HCEC 1CT (cell line): ENCODE measurements at regions not wholly inside any gene's neighbourhood (a gene's known extent, or its start where the extent isn't known, plus 50 kb on each side); places are given as distances from the start of the nearest gene placed in this dataset.
A peak's percentile ranks its signal among the peaks of the same experiment; 100 is the strongest.

Source experiments
- DNase-seq: peaks from one replicate; pipeline ENCODE4 v3.0.0-alpha.2; 2017

DNA sequence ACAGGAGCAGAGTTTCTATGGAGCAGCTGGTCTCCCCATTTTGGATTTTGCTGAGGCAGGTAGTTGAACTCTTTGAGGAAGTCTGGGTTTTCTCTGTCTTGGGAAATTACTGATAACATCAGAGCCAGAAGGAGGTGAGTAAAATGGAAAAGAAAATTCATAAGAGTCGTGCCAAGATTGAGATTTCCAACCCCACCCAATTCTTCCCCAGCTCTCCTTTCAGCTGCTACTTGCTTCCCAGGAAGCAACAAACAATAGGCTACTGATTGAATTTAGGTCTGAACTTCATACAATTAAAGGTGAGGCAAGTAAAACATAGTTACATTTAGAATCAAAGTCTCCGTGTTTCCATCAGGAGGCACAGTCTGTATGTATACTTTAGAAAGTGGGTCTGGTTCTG, 54.6 kb upstream of the EOLA2 start:
- no peak for DNase-seq

GRCh38 chrX:149993989-149994388, 55.7 kb upstream of the EOLA2 start:
- no peak for DNase-seq

DNA sequence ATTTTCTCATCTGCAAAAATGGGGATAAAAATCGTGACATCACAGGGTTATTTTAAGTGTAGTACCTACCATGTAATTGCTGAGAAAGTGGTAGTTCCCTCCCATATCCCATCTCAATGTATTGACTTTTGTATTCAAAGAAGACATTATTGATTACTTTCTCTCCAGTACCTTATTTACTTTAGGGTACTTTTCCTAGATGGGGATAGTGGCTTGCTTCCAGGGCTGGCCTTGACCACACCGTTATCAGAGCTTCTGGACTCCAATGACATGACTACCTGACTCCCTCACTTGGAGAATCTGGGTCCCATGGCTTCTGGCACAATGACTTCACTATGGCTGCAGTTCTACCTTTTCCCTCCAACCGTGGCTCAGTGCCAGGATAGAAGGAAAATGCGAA, 58.2 kb upstream of the EOLA2 start:
- no peak for DNase-seq

- DNase-seq, result no peak
These were observed 66.7 kb upstream of the EOLA2 start for GRCh38 chrX:150005027-150005426.

DNA sequence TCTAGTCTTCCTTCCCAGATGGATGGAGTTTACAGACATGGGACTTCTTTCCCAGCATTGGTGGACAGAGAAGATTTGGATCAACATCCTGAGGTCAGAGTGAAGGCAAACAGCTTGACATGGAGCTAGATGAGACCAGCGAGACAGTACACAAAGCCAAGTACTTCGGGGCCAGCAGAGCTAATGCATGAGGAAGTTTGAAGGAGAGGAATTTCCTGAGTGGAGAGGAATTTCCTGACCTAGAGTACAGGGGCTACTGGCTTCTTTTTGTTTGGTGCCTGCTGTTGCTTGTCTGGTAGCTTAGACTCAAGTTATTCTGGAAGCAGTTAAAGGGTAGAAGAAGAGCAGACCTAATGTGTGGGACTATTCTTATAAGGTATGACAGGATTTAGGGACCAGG, 69.1 kb upstream of the EOLA2 start:
- DNase-seq, result no peak

DNA sequence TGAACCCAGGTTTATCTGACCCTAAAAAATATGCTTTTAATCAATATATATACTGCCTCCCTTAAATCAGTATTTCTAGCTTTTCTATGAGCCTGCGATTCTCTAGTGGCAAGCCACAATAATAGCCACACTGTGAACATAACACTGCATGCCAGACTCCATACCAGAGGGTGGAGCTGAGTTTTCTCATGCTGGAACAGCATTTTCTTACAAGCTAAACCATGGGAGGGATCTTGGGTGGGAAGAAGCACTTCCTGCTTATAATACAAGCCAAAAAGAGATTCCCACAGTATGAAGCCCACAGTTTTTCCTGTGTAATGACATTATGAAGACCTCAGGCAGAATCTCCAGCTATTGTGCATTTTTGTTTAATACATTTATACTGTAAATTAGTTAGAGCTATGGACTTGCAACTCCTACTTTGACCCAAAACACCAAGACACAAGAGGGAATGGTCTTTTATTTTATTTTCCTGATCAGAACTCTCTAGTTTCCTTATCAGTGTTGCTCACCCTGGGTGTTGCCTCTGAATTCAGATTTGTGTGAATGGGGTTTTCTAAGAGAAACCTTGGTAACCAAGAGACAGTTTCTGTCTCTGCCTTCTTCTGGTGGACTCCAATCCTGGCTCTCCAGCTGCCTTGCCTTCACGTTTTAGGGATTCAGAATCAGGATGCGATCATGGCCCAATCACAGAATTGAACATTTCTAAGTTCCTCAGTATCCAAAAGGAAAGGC, 74.5 kb upstream of the EOLA2 start:
- no peak for DNase-seq

GRCh38 chrX:150014525-150014924, 76.2 kb upstream of the EOLA2 start:
- no peak for DNase-seq

DNA sequence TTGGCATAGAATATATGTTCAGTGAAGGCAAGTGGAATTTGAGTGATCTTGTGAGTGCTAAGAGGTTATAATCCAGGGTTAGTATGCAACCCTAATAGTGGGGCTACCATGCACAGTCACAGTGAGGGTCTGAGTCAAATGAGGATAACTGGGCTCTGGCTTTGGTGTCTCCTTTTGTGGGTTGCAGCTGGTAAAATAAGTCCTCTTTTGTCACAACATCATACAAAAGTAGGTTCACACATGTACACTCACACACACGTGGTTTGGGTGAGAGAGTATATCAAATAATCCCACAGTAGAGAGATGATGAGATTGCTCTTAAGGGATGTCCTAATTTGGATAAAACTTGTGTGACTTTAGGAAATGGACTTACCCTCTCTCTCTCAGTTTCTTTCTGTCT, 79.6 kb upstream of the EOLA2 start:
- no peak for DNase-seq

- DNase-seq, result peak; percentile 57
These were observed 80.7 kb upstream of the EOLA2 start for GRCh38 chrX:150018931-150019361.

DNA sequence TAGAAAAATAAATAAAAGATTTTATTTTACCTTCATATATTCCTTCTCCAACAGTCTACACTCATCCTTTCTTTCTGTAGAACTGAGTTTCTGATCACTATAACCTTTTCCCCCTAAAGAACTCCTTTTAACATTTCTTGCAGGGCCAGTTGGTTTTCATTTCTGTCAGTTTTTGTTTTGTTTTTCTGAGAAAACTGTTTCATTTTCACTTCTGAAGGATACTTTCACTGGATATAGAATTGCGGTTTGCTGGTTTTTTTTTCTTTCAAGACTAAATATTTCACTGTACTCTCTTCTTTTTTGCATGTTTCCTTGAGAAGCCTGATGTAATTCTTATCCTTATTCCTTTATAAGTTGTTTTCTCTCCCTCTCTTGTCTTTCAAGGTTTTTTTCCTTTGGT, 90.4 kb upstream of the EOLA2 start:
- DNase-seq, result no peak

GRCh38 chrX:150032742-150033141, 94.5 kb upstream of the EOLA2 start:
- DNase-seq, result peak; percentile 72

GRCh38 chrX:150034788-150035187, 96.5 kb upstream of the EOLA2 start:
- no peak for DNase-seq

DNA sequence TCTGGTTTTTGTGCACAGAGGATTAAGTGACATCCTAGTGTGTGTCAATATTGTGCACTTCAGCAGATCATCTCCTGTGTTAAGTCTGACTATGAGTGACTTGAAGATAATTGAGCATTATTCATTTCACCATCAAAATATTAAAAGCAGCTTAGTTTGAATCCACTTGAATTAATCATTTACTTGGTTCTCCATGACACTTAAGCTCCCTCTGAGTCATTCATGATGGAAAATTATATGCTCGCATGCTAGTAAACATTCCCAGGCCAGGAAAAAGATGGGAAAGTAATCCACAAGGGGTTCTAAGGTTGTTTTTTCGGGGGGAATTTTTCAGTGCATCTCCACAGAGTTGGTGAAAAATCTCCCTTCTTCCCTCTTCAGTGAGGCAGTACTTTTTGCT, 97.2 kb upstream of the EOLA2 start:
- peak; percentile 59 for DNase-seq

- peak; percentile 55 for DNase-seq
These were observed 97.9 kb upstream of the EOLA2 start for GRCh38 chrX:150036181-150036580.

DNA sequence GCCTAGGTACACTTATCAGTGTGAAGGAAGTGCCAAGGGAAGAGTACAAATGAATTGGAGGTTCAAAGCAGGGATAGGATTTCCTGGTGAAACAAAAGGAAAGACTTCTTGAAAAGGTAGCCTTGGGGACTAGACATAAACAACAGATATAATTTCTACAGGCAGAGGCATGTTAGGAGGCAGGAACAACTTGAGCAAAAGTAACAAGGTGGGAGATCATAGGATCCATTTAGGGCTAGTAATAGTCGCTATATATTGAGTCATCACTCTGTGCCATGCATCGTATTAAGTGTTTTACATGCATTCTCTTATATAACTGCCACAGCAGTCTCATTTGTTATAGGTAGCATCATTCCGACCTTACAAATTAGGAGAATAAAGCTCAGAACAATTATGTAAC, 98.3 kb upstream of the EOLA2 start:
- no peak for DNase-seq

- DNase-seq, result peak; percentile 42
These were observed 98.8 kb upstream of the EOLA2 start for GRCh38 chrX:150037041-150037440.

GRCh38 chrX:150038315-150038714, 100.0 kb upstream of the EOLA2 start:
- no peak for DNase-seq

- peak; percentile 47 for DNase-seq
These were observed 100.8 kb upstream of the EOLA2 start for GRCh38 chrX:150038986-150039599.

DNA sequence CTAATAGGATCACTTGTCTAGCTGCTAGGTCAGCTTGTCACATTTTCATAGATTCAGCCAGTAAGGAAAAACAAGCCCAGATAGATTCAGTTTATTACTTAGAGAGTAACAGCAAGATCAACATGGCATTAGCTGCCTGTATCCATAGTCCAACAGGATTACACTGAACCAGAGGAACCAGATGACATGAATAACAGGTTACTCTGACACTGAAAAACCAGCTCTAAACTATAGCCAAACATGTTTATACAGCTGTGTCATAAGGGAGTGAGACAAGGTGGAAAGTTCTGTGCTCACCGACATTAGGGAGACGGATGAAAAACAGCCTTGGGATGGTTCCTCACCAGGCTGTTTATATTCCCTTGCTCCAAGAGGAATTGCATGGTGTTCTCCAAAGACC, 102.9 kb upstream of the EOLA2 start:
- DNase-seq, result no peak

DNA sequence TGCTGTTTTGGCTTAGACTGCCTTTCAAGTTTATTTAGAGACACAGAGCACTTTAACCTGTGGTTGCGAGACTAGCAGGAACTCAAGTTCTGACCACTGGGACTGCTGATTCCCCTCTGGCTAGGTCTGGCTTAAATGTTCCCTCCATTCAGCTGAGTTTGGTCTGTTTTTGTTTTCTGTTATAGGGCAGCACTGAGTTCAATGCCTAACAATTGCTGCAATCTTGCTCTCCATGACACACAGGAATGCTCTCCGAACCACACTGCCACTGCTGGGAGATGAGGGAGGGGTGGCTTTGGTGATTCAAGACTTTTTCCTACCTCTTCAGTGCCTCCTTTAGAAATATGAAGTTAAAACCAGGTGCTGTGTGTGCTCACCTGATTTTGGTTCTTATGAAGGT, 106.3 kb upstream of the EOLA2 start:
- no peak for DNase-seq

DNA sequence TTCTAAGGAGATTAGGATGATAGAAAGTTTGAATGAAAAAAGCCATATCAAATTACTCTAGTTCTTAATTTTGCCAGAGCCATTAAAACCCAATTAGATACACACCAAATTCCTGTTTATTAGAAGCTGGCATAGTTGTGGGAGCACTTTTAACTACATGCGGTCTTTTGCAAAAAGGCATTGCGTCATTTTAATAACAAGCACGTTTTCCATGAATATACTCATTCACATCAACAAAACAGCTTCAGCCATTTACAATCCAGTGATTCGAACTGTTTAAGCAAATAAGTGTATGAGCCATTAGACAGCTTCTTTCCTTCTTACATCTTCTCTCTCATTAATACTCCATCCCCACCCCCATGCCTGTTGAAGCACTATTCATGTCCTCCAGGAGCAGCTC, 109.5 kb upstream of the EOLA2 start:
- no peak for DNase-seq

- no peak for DNase-seq
These were observed 111.4 kb upstream of the EOLA2 start for GRCh38 chrX:150049647-150050046.

- DNase-seq, result no peak
These were observed 112.1 kb upstream of the EOLA2 start for GRCh38 chrX:150050387-150050786.

DNA sequence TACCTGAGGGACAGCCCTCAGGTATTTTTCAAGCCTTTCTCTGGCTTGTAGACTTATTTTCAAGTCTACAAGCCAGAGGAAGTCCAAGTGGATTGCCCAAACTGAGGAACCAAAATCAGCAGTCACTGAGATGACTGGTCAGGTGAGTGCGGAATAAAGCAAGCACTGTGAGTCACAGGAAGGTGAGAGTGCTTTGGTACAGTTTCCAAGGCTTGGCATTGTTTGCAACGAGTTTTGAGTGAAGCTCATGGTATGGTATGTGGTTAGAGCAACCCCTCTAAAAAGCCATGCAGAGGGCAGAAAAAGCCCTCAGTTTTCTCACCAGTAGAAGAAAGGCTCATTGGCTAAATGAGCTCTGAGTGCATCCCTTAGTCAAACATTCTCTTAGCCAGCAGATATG, 112.8 kb upstream of the EOLA2 start:
- no peak for DNase-seq

- no peak for DNase-seq
These were observed 113.9 kb upstream of the EOLA2 start for GRCh38 chrX:150052226-150052625.
